Neural progenitor cell (in vitro differentiated cells): ENCODE measurements at regions not wholly inside any gene's neighbourhood (a gene's known extent, or its start where the extent isn't known, plus 50 kb on each side); places are given as distances from the start of the nearest gene placed in this dataset.

Source experiments
- DNase-seq: peaks from one replicate; pipeline ENCODE4 v3.0.0-alpha.2; 2016; ENCODE audit warnings: low spot score
- H2AFZ ChIP-seq: fragments of 200-600 bp; sonication (generic); replicated peaks from 2 replicates; pipeline ENCODE4 v1.6.1; 2016; ENCODE audit warnings: antibody characterized with exemption
- H3F3A ChIP-seq: fragments of 200-600 bp; sonication (generic); 2 replicates; pipeline ENCODE4 v1.6.1; 2016; ENCODE audit warnings: antibody characterized with exemption, low read depth
- H3K27ac ChIP-seq: fragments of 200-600 bp; sonication (generic); 2 replicates; pipeline ENCODE4 v1.5.1; 2016; ENCODE audit warnings: mild to moderate bottlenecking
- H3K27me3 ChIP-seq: fragments of 200-600 bp; sonication (generic); 2 replicates; pipeline ENCODE4 v1.6.1; 2016; ENCODE audit warnings: mild to moderate bottlenecking, moderate library complexity
- H3K36me3 ChIP-seq: fragments of 200-600 bp; sonication (generic); 2 replicates; pipeline ENCODE4 v1.5.1; 2016
- H3K4me1 ChIP-seq: fragments of 200-600 bp; sonication (generic); 2 replicates; pipeline ENCODE4 v1.6.1; 2016; ENCODE audit warnings: mixed run types
- H3K4me2 ChIP-seq: fragments of 200-600 bp; sonication (generic); 2 replicates; pipeline ENCODE4 v1.6.1; 2016
- H3K4me3 ChIP-seq: fragments of 200-600 bp; sonication (generic); 2 replicates; pipeline ENCODE4 v1.5.1; 2016
- H3K79me2 ChIP-seq: fragments of 200-600 bp; sonication (generic); 2 replicates; pipeline ENCODE4 v1.6.1; 2016; ENCODE audit warnings: low read depth
- H3K9ac ChIP-seq: fragments of 200-600 bp; sonication (generic); 2 replicates; pipeline ENCODE4 v1.6.1; 2016
- H3K9me3 ChIP-seq: fragments of 200-600 bp; sonication (generic); 2 replicates; pipeline ENCODE4 v1.5.1; 2016; ENCODE audit warnings: low read depth
- H4K20me1 ChIP-seq: fragments of 200-600 bp; sonication (generic); 2 replicates; pipeline ENCODE4 v1.6.1; 2016; ENCODE audit warnings: low read depth
- H3K27ac Mint-ChIP-seq: 3 replicates; pipeline ENCODE4 v1.8.0; 2021; ENCODE audit warnings: mixed read lengths
- H3K27me3 Mint-ChIP-seq: 2 replicates; pipeline ENCODE4 v1.8.0; 2022; ENCODE audit warnings: low read depth, mild to moderate bottlenecking, inconsistent platforms, moderate library complexity, mixed read lengths; ENCODE audit not compliant: insufficient read depth
- H3K36me3 Mint-ChIP-seq: 3 replicates; pipeline ENCODE4 v1.8.0; 2021; ENCODE audit warnings: mixed read lengths
- H3K4me1 Mint-ChIP-seq: 3 replicates; pipeline ENCODE4 v1.8.0; 2021; ENCODE audit warnings: mixed read lengths
- H3K4me3 Mint-ChIP-seq: 3 replicates; pipeline ENCODE4 v1.8.0; 2021; ENCODE audit warnings: mild to moderate bottlenecking, moderate library complexity, mixed read lengths
- H3K9me3 Mint-ChIP-seq: 3 replicates; pipeline ENCODE4 v1.8.0; 2020; ENCODE audit warnings: mixed read lengths
- CTCF ChIP-seq: fragments of 200-600 bp; sonication (generic); IDR thresholded peaks from 2 replicates; pipeline ENCODE4 v1.5.1; 2017; ENCODE audit warnings: antibody characterized with exemption, mild to moderate bottlenecking
- EZH2 ChIP-seq: fragments of 200-600 bp; sonication (generic); IDR thresholded peaks from 2 replicates; pipeline ENCODE4 v1.6.1; 2017; ENCODE audit warnings: antibody characterized with exemption, mild to moderate bottlenecking, moderate library complexity
- EZH2phosphoT487 ChIP-seq: fragments of 200-600 bp; sonication (generic); IDR thresholded peaks from 2 replicates; pipeline ENCODE4 v1.6.1; 2017; ENCODE audit warnings: antibody characterized with exemption

- no peaks in the 10 kb centered on the region for H3K36me3 ChIP-seq
- H3K27me3 ChIP-seq, result no peaks in the 10 kb centered on the region
- no peak overlapping the region for H3K27ac ChIP-seq
- H3K4me1 Mint-ChIP-seq, result peaks cover 28% of the 10 kb centered on the region
- H3K27me3 Mint-ChIP-seq, result no peaks in the 10 kb centered on the region
- H3K36me3 Mint-ChIP-seq, result no peaks in the 10 kb centered on the region
- no peak for DNase-seq
- H3K79me2 ChIP-seq, result no peaks in the 10 kb centered on the region
- H3K9me3 ChIP-seq, result peaks cover 7% of the 10 kb centered on the region
- H4K20me1 ChIP-seq, result no peaks in the 10 kb centered on the region
- H3K27ac Mint-ChIP-seq, result peak overlapping the region; percentile 57
- H3K4me2 ChIP-seq, result peak overlapping the region; percentile 2
- no peak overlapping the region for H3K9ac ChIP-seq
- no peak overlapping the region for H3K4me3 Mint-ChIP-seq
- no peaks in the 10 kb centered on the region for H3F3A ChIP-seq
- no peak overlapping the region for H3K4me3 ChIP-seq
- peaks cover 2% of the 10 kb centered on the region for H3K9me3 Mint-ChIP-seq
- TF ChIP-seq CTCF (no peak), EZH2 (no peak), EZH2phosphoT487 (no peak)
- H3K4me1 ChIP-seq, result peaks cover 39% of the 10 kb centered on the region
- H2AFZ ChIP-seq, result peak overlapping the region; percentile 47
Measured at GRCh38 chr7:42338231-42338915, 101.4 kb upstream of the GLI3 start.

GRCh38 chr7:42337225-42337905, 100.4 kb upstream of the GLI3 start:
- H3K79me2 ChIP-seq, result no peaks in the 10 kb centered on the region
- H3K9me3 ChIP-seq, result peaks cover 10% of the 10 kb centered on the region
- Mint-ChIP-seq H3K4me3 (peak overlapping the region; percentile 44), H3K9me3 (peaks cover 9% of the 10 kb centered on the region), H3K27me3 (no peaks in the 10 kb centered on the region), H3K4me1 (peaks cover 28% of the 10 kb centered on the region), H3K27ac (peak overlapping the region; percentile 72), H3K36me3 (no peaks in the 10 kb centered on the region)
- no peaks in the 10 kb centered on the region for H4K20me1 ChIP-seq
- DNase-seq, result no peak
- H3F3A ChIP-seq, result no peaks in the 10 kb centered on the region
- no peak overlapping the region for H3K4me3 ChIP-seq
- no peak overlapping the region for H3K9ac ChIP-seq
- no peaks in the 10 kb centered on the region for H3K36me3 ChIP-seq
- TF ChIP-seq EZH2phosphoT487, result no peak
- H3K27me3 ChIP-seq, result no peaks in the 10 kb centered on the region
- H3K27ac ChIP-seq, result no peak overlapping the region
- H3K4me2 ChIP-seq, result no peak overlapping the region
- H2AFZ ChIP-seq, result no peak overlapping the region
- H3K4me1 ChIP-seq, result peaks cover 28% of the 10 kb centered on the region

GRCh38 chr7:42332605-42333222, 95.7 kb upstream of the GLI3 start:
- Mint-ChIP-seq H3K4me3 (no peak overlapping the region), H3K36me3 (peaks cover 2% of the 10 kb centered on the region), H3K27ac (no peak overlapping the region), H3K27me3 (peaks cover 2% of the 10 kb centered on the region), H3K4me1 (peaks cover 1% of the 10 kb centered on the region), H3K9me3 (peaks cover 19% of the 10 kb centered on the region)
- no peak overlapping the region for H3K4me3 ChIP-seq
- no peaks in the 10 kb centered on the region for H4K20me1 ChIP-seq
- H3K4me1 ChIP-seq, result no peaks in the 10 kb centered on the region
- no peak overlapping the region for H3K27ac ChIP-seq
- no peaks in the 10 kb centered on the region for H3K36me3 ChIP-seq
- no peak overlapping the region for H3K9ac ChIP-seq
- H3K9me3 ChIP-seq, result peaks cover 16% of the 10 kb centered on the region
- no peak for DNase-seq
- no peaks in the 10 kb centered on the region for H3F3A ChIP-seq
- no peak overlapping the region for H2AFZ ChIP-seq
- H3K4me2 ChIP-seq, result no peak overlapping the region
- TF ChIP-seq EZH2 (no peak), EZH2phosphoT487 (no peak), CTCF (no peak)
- H3K27me3 ChIP-seq, result no peaks in the 10 kb centered on the region
- H3K79me2 ChIP-seq, result no peaks in the 10 kb centered on the region

GRCh38 chr7:42319631-42320030, 82.6 kb upstream of the GLI3 start:
- no peaks in the 10 kb centered on the region for H3K9me3 ChIP-seq
- H3K4me1 Mint-ChIP-seq, result peaks cover 18% of the 10 kb centered on the region

More at GRCh38 chr7:42319631-42320030, 82.6 kb upstream of the GLI3 start:
- Histone ChIP-seq H3K4me1 (peaks cover 14% of the 10 kb centered on the region), H3K27ac (no peak overlapping the region), H3K9ac (no peak overlapping the region), H2AFZ (no peak overlapping the region), H3K4me2 (no peak overlapping the region), H3K27me3 (no peaks in the 10 kb centered on the region), H3K79me2 (no peaks in the 10 kb centered on the region), H3K4me3 (no peak overlapping the region), H4K20me1 (no peaks in the 10 kb centered on the region), H3F3A (no peaks in the 10 kb centered on the region), H3K36me3 (no peaks in the 10 kb centered on the region)
- TF ChIP-seq CTCF (no peak), EZH2phosphoT487 (no peak), EZH2 (no peak)
- peaks cover under 1% of the 10 kb centered on the region for H3K27me3 Mint-ChIP-seq
- DNase-seq, result no peak
- no peak overlapping the region for H3K4me3 Mint-ChIP-seq
- no peaks in the 10 kb centered on the region for H3K36me3 Mint-ChIP-seq
- H3K27ac Mint-ChIP-seq, result no peak overlapping the region
- H3K9me3 Mint-ChIP-seq, result peaks cover under 1% of the 10 kb centered on the region
